HG02798 (cell line): ENCODE measurements at regions not wholly inside any gene's neighbourhood (a gene's known extent, or its start where the extent isn't known, plus 50 kb on each side); places are given as distances from the start of the nearest gene placed in this dataset.

Experiments used
- ATAC-seq: cut with Tn5 transposase; IDR thresholded peaks from one replicate; pipeline ENCODE4 v1.9.1; 2021; ENCODE audit warnings: mild to moderate bottlenecking; ENCODE audit not compliant: unreplicated experiment, poor library complexity

GRCh38 chr19:31500197-31500830, 151.1 kb upstream of the TSHZ3 start:
- no peak for ATAC-seq

GRCh38 chr19:31500946-31501345, 151.7 kb upstream of the TSHZ3 start:
- ATAC-seq = no peak

- ATAC-seq = no peak
Observed at GRCh38 chr19:31501427-31502195, 152.4 kb upstream of the TSHZ3 start.

- ATAC-seq = no peak
Observed at GRCh38 chr19:31502536-31503170, 153.4 kb upstream of the TSHZ3 start.

GRCh38 chr19:31503211-31503610, 154.0 kb upstream of the TSHZ3 start:
- no peak for ATAC-seq

- ATAC-seq = no peak
Observed at GRCh38 chr19:31504221-31504620, 155.0 kb upstream of the TSHZ3 start.

GRCh38 chr19:31505596-31505910, 156.3 kb upstream of the TSHZ3 start:
- no peak for ATAC-seq

GRCh38 chr19:31506102-31506501, 156.9 kb upstream of the TSHZ3 start:
- no peak for ATAC-seq

GRCh38 chr19:31510635-31511034, 161.4 kb upstream of the TSHZ3 start:
- ATAC-seq = no peak

GRCh38 chr19:31511098-31511497, 161.9 kb upstream of the TSHZ3 start:
- ATAC-seq = no peak

- no peak for ATAC-seq
Observed at GRCh38 chr19:31511696-31512095, 162.5 kb upstream of the TSHZ3 start.

- no peak for ATAC-seq
Observed at GRCh38 chr19:31512181-31512970, 163.1 kb upstream of the TSHZ3 start.

GRCh38 chr19:31513841-31514240, 164.6 kb upstream of the TSHZ3 start:
- ATAC-seq = no peak

- ATAC-seq = no peak
Observed at GRCh38 chr19:31515931-31516330, 166.7 kb upstream of the TSHZ3 start.

GRCh38 chr19:31516756-31517155, 167.5 kb upstream of the TSHZ3 start:
- no peak for ATAC-seq

- no peak for ATAC-seq
Observed at GRCh38 chr19:31517224-31518180, 168.3 kb upstream of the TSHZ3 start.

- no peak for ATAC-seq
Observed at GRCh38 chr19:31518216-31519020, 169.2 kb upstream of the TSHZ3 start.

GRCh38 chr19:31519256-31519655, 170.0 kb upstream of the TSHZ3 start:
- no peak for ATAC-seq

- no peak for ATAC-seq
Observed at GRCh38 chr19:31519908-31520307, 170.7 kb upstream of the TSHZ3 start.
